Neural progenitor cell (in vitro differentiated cells): ENCODE measurements at regions not wholly inside any gene's neighbourhood (a gene's known extent, or its start where the extent isn't known, plus 50 kb on each side); places are given as distances from the start of the nearest gene placed in this dataset.

Experiments used
- CTCF ChIP-seq: fragments of 200-600 bp; sonication (generic); IDR thresholded peaks from 2 replicates; pipeline ENCODE4 v1.5.1; 2017; ENCODE audit warnings: antibody characterized with exemption, mild to moderate bottlenecking
- EZH2phosphoT487 ChIP-seq: fragments of 200-600 bp; sonication (generic); IDR thresholded peaks from 2 replicates; pipeline ENCODE4 v1.6.1; 2017; ENCODE audit warnings: antibody characterized with exemption

GRCh38 chr7:55304018-55304762 lies 60.9 kb upstream of the LANCL2 start:
- TF ChIP-seq CTCF (no peak), EZH2phosphoT487 (no peak)
